ENCODE measurements at regions not wholly inside any gene's neighbourhood (a gene's known extent, or its start where the extent isn't known, plus 50 kb on each side); places are given as distances from the start of the nearest gene placed in this dataset.

DNA sequence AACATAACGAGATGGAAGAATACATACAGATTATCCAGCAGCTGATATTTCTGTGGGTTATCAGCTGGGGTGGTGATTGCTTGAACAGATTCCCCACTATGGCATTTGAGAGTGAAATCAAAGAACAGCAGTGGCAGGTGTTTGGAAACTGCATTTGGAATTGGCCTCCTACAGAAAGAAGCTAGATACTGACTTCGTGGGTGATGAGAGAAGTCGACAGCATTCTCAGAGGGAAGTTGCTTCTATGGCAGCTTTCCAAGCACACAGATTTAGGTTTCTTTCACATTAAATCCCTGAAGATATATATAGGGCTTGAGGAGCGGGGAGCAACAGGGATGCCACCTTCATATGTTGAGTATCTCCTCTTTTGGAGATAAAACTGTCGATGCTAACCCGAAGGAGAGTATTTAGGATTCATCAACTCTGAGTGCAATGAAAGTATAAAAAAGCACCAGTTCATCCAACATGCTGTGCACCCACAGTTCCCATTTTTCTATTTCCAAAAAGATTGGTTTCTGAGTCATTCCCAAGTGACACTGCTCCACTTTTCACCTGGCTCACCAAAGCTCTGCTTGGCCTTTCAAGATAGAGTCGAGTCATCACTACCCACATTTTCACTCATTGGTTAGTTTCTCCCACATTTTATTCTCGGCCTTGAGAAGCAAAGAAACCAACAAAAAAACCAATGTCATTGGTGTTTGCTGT lies 579.8 kb upstream of the SUCLG2 start:
- H3K27me3 ChIP-seq (replicated peaks in 1 of 4; ENCODE audit: control insufficient read depth in 3 of 4, extremely low read depth in 1 of 4, insufficient read depth in 3 of 4, low read length in 3 of 4) = no peaks in the 10 kb centered on the region
- H2AK5ac ChIP-seq (ENCODE audit: low read depth, low read length) = no peak overlapping the region
- H3K9me3 ChIP-seq (ENCODE audit: insufficient read depth in 2 of 2, low read depth in 1 of 2, low read length in 1 of 2) = no peaks in the 10 kb centered on the region
- H4K5ac ChIP-seq (ENCODE audit: insufficient read length, low read depth, low read length) = no peak overlapping the region
- H2BK120ac ChIP-seq (replicated peaks; ENCODE audit: low read depth, low read length) = no peak overlapping the region
- H2BK20ac ChIP-seq (ENCODE audit: low read length) = no peak overlapping the region
- FAIRE-seq (peak; percentile 7), DNase-seq (ENCODE audit: low read depth in 1 of 2, low spot score in 2 of 2) (no peak)
- no peak overlapping the region for H3K23ac ChIP-seq (ENCODE audit: insufficient read length)
- H3K4ac ChIP-seq (replicated peaks; ENCODE audit: insufficient read length, low read depth, low read length) = no peak overlapping the region
- H4K20me1 ChIP-seq (replicated peaks in 1 of 2; ENCODE audit: control insufficient read depth in 1 of 2, insufficient read depth in 2 of 2, low read length in 2 of 2) = no peaks in the 10 kb centered on the region
- H2AFZ ChIP-seq (ENCODE audit: low read length) = no peak overlapping the region
- TF ChIP-seq SIN3A (conservative IDR thresholded peaks at IDR 0.05 in 1 of 2, IDR thresholded peaks at IDR 0.05 in 1 of 2; ENCODE audit: low read depth in 1 of 2, low read length in 2 of 2) = no peak
- TF ChIP-seq NANOG (IDR thresholded peaks at IDR 0.05; ENCODE audit: insufficient read depth, low read depth, low read length, poor library complexity, severe bottlenecking) = no peak
- TF ChIP-seq, protein P1, sequence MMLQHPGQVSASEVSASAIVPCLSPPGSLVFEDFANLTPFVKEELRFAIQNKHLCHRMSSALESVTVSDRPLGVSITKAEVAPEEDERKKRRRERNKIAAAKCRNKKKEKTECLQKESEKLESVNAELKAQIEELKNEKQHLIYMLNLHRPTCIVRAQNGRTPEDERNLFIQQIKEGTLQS (IDR thresholded peaks at IDR 0.05; ENCODE audit: insufficient read depth, low read depth, low read length) = no peak
- no peak for TF ChIP-seq SAP30 (IDR thresholded peaks at IDR 0.05; ENCODE audit: insufficient read depth, insufficient replicate concordance, low read length)
- TF ChIP-seq TEAD4 (IDR thresholded peaks at IDR 0.05; ENCODE audit: low read depth, low read length) = no peak
- TF ChIP-seq BCL11A (IDR thresholded peaks at IDR 0.05; ENCODE audit: low read depth in 2 of 2, low read length in 2 of 2) = no peak
- TF ChIP-seq RXRA (IDR thresholded peaks at IDR 0.05; ENCODE audit: insufficient read depth, low read depth, low read length) = no peak
- TF ChIP-seq POLR2AphosphoS5 (IDR thresholded peaks at IDR 0.05; ENCODE audit: low read depth, low read length) = no peak
- no peak for TF ChIP-seq CREB1 (IDR thresholded peaks at IDR 0.05)
- no peak for TF ChIP-seq SP4 (IDR thresholded peaks at IDR 0.05; ENCODE audit: low read length)
- no peak for TF ChIP-seq CBX5 (IDR thresholded peaks at IDR 0.05; ENCODE audit: low read depth, low read length)
- TF ChIP-seq CHD1 (IDR thresholded peaks at IDR 0.05; ENCODE audit: low read depth, low read length) = no peak
- H3K23me2 ChIP-seq (ENCODE audit: low read depth, low read length) = no peaks in the 10 kb centered on the region
- no peak overlapping the region for H3K9ac ChIP-seq (replicated peaks in 1 of 4; ENCODE audit: extremely low read depth in 1 of 4, low read depth in 3 of 4, low read length in 3 of 4)
- H2BK15ac ChIP-seq (ENCODE audit: low read length) = no peak overlapping the region
- no peaks in the 10 kb centered on the region for H3K79me2 ChIP-seq (ENCODE audit: control insufficient read depth in 1 of 2, insufficient read depth in 2 of 2, low read length in 2 of 2)
- WGBS, 2 experiments (ENCODE audit: extremely low coverage in 1 of 2, insufficient coverage in 1 of 2, insufficient read length in 1 of 2, insufficient replicate concordance in 2 of 2, low coverage in 1 of 2, low lambda C conversion rate in 2 of 2, missing lambda C conversion rate in 1 of 2) = 91% methylated on average over 8 of the region's 8 CpGs; no CpG with 5 or more reads in 1 of the 2 experiments
- ChIA-PET POLR2A (ENCODE audit: partially characterized antibody) (no interaction called here), CTCF (ENCODE audit: partially characterized antibody) (no interaction called here)
- no peaks in the 10 kb centered on the region for H3K79me1 ChIP-seq (ENCODE audit: low read depth, low read length)
- H3K27ac ChIP-seq (ENCODE audit: low read depth, low read length) = no peak overlapping the region
- H3K14ac ChIP-seq (ENCODE audit: insufficient read length) = no peak overlapping the region
- H3K4me3 ChIP-seq (ENCODE audit: extremely low read depth in 1 of 4, insufficient read depth in 2 of 4, low read depth in 3 of 4, low read length in 4 of 4) = no peak overlapping the region
- no peak overlapping the region for H4K91ac ChIP-seq (replicated peaks; ENCODE audit: insufficient read length, low read length)
- H3K56ac ChIP-seq (replicated peaks; ENCODE audit: insufficient read length, low read depth, low read length) = no peak overlapping the region
- no peak overlapping the region for H2BK12ac ChIP-seq (ENCODE audit: low read depth, low read length)
- H3K18ac ChIP-seq (ENCODE audit: extremely low read depth, low read length) = no peak overlapping the region
- H3K4me1 ChIP-seq (replicated peaks in 1 of 4; ENCODE audit: control insufficient read depth in 3 of 4, insufficient read depth in 4 of 4, low read length in 3 of 4) = no peaks in the 10 kb centered on the region
- no peak overlapping the region for H2BK5ac ChIP-seq (ENCODE audit: low read depth, low read length)
- H3K4me2 ChIP-seq (ENCODE audit: insufficient read depth in 1 of 2, low read depth in 2 of 2, low read length in 2 of 2) = no peak overlapping the region
- H3K36me3 ChIP-seq (ENCODE audit: control insufficient read depth in 2 of 4, insufficient read depth in 4 of 4, low read length in 3 of 4) = no peaks in the 10 kb centered on the region
- H4K8ac ChIP-seq (ENCODE audit: extremely low read depth, insufficient read depth, low read length) = no peak overlapping the region
